Ureter (tissue), 1 donor: ENCODE measurements at regions not wholly inside any gene's neighbourhood (a gene's known extent, or its start where the extent isn't known, plus 50 kb on each side); places are given as distances from the start of the nearest gene placed in this dataset.

ENCODE experiments used
- DNase-seq: peaks from one replicate; pipeline ENCODE4 v3.0.0-alpha.2; 2020; ENCODE audit warnings: low spot score
- donor health status: DM: yes; HTN: yes; CAD: no.

- DNase-seq: no peak
These were observed 289.8 kb upstream of the POU3F1 start for GRCh38 chr1:38336301-38336923.

- no peak for DNase-seq
These were observed 288.5 kb upstream of the POU3F1 start for GRCh38 chr1:38334930-38335592.

GRCh38 chr1:38332649-38333310 is 286.2 kb upstream of the POU3F1 start:
- DNase-seq: no peak

- DNase-seq: no peak
These were observed 285.1 kb upstream of the POU3F1 start for GRCh38 chr1:38331496-38332210.

GRCh38 chr1:38330799-38331198 is 284.2 kb upstream of the POU3F1 start:
- no peak for DNase-seq

GRCh38 chr1:38329644-38330043 is 283.1 kb upstream of the POU3F1 start:
- DNase-seq: no peak

GRCh38 chr1:38328278-38329035 is 281.9 kb upstream of the POU3F1 start:
- no peak for DNase-seq

- no peak for DNase-seq
These were observed 281.0 kb upstream of the POU3F1 start for GRCh38 chr1:38327559-38327973.

- no peak for DNase-seq
These were observed 280.3 kb upstream of the POU3F1 start for GRCh38 chr1:38326856-38327255.

GRCh38 chr1:38326135-38326534 is 279.5 kb upstream of the POU3F1 start:
- DNase-seq: no peak

- no peak for DNase-seq
These were observed 266.2 kb upstream of the POU3F1 start for GRCh38 chr1:38312753-38313152.

GRCh38 chr1:38310079-38310478 is 263.5 kb upstream of the POU3F1 start:
- DNase-seq: no peak

GRCh38 chr1:38308780-38309179 is 262.2 kb upstream of the POU3F1 start:
- DNase-seq: no peak

GRCh38 chr1:38305666-38306065 is 259.1 kb upstream of the POU3F1 start:
- DNase-seq: no peak

GRCh38 chr1:38303843-38304242 is 257.2 kb upstream of the POU3F1 start:
- DNase-seq: no peak

- DNase-seq: no peak
These were observed 254.4 kb upstream of the POU3F1 start for GRCh38 chr1:38301040-38301439.

- no peak for DNase-seq
These were observed 254.0 kb upstream of the POU3F1 start for GRCh38 chr1:38300616-38301015.

- no peak for DNase-seq
These were observed 251.2 kb upstream of the POU3F1 start for GRCh38 chr1:38297842-38298241.

- no peak for DNase-seq
These were observed 250.7 kb upstream of the POU3F1 start for GRCh38 chr1:38297246-38297645.

- DNase-seq: no peak
These were observed 249.5 kb upstream of the POU3F1 start for GRCh38 chr1:38296047-38296446.

GRCh38 chr1:38293567-38293966 is 247.0 kb upstream of the POU3F1 start:
- DNase-seq: no peak

- no peak for DNase-seq
These were observed 246.4 kb upstream of the POU3F1 start for GRCh38 chr1:38292969-38293368.
